ENCODE measurements at regions not wholly inside any gene's neighbourhood (a gene's known extent, or its start where the extent isn't known, plus 50 kb on each side); places are given as distances from the start of the nearest gene placed in this dataset.
"Not testable (repeated sequence)": the region's sequence is repeated elsewhere in the genome, so short reads cannot be mapped to it uniquely, and the experiment has no call there.

- TF ChIP-seq, protein P1, sequence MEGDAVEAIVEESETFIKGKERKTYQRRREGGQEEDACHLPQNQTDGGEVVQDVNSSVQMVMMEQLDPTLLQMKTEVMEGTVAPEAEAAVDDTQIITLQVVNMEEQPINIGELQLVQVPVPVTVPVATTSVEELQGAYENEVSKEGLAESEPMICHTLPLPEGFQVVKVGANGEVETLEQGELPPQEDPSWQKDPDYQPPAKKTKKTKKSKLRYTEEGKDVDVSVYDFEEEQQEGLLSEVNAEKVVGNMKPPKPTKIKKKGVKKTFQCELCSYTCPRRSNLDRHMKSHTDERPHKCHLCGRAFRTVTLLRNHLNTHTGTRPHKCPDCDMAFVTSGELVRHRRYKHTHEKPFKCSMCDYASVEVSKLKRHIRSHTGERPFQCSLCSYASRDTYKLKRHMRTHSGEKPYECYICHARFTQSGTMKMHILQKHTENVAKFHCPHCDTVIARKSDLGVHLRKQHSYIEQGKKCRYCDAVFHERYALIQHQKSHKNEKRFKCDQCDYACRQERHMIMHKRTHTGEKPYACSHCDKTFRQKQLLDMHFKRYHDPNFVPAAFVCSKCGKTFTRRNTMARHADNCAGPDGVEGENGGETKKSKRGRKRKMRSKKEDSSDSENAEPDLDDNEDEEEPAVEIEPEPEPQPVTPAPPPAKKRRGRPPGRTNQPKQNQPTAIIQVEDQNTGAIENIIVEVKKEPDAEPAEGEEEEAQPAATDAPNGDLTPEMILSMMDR (IDR thresholded peaks at IDR 0.05; ENCODE audit: control extremely low read depth, extremely low read depth, low read depth, missing control alignments): no peak
- ChIA-PET POLR2A (no interaction called here), CTCF (interaction anchor here (1.2 kb wide), 1 partner anchor 9 kb away, joined by 3 read pairs; no protein-coding TSS in a partner anchor)
- no peak for DNase-seq (ENCODE audit: extremely low spot score)
Measured at GRCh38 chr6:3618642-3619041, 132.9 kb downstream of the PXDC1 start.

DNA sequence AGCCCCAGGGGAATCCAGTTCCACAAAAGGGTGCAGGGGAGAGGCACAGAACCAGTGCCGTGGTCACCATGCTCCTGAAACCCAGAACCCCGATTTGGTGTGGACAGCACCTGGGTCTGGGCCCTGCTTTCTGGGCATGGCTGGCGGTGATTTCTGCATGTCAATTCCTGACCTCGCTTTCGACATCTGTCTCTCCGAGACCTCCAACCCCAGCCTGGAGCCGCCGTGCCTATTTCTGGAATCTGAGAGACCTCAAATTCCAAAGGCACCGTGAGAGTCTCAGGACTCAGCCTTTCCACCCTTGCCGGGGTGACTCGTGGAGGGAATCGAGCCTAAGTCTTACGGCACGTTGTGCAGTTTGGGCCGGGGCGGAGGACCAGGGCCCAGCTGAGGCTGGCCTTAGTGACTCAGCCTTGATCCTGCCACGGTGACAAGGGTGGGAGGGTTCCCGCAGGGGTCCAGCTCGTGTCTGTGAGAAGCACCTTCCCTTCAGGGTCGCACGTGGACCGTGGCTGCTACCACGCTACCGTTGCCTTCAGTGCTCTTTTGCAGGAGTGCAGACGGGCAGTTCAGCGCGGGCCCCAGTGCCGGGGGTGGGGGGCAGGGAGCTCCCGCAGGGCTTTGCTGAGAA, 133.7 kb downstream of the PXDC1 start:
- DNase-seq (ENCODE audit: extremely low spot score): no peak
- POLR2A ChIA-PET: no interaction called here
- CTCF ChIA-PET: no interaction called here
- TF ChIP-seq, protein P1 (IDR thresholded peaks at IDR 0.05; ENCODE audit: control extremely low read depth, extremely low read depth, low read depth, missing control alignments): no peak

DNA sequence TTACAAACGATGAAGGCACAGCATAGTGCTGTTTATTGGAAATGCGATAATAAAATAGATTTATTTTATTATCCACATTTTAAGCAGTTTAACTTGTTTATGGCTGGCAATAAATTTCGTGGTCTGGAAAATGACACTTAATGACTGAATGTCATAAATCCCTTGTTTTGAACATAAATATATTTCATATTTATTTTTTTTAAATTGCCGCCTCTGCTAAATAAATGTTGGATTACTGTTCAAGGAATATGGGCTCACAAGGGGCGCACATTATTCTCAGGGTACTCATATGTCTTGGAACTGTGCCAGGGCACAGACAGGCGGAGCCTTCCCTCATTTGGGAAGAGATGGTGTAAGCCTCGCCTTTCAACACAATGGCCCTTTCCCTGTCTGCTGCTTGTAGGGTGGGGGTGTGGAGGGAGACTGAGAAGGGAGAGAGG, 134.3 kb downstream of the PXDC1 start:
- CTCF ChIA-PET: no interaction called here
- no peak for DNase-seq (ENCODE audit: extremely low spot score)
- POLR2A ChIA-PET: no interaction called here

GRCh38 chr6:3616565-3617176, 134.8 kb downstream of the PXDC1 start:
- CTCF ChIA-PET: no interaction called here
- POLR2A ChIA-PET: no interaction called here
- no peak for DNase-seq (ENCODE audit: extremely low spot score)
- TF ChIP-seq, protein P1 (IDR thresholded peaks at IDR 0.05; ENCODE audit: control extremely low read depth, extremely low read depth, low read depth, missing control alignments): no peak

More for the DNA sequence above, 134.3 kb downstream of the PXDC1 start:
- TF ChIP-seq, protein P1 (IDR thresholded peaks at IDR 0.05; ENCODE audit: control extremely low read depth, extremely low read depth, low read depth, missing control alignments): no peak

DNA sequence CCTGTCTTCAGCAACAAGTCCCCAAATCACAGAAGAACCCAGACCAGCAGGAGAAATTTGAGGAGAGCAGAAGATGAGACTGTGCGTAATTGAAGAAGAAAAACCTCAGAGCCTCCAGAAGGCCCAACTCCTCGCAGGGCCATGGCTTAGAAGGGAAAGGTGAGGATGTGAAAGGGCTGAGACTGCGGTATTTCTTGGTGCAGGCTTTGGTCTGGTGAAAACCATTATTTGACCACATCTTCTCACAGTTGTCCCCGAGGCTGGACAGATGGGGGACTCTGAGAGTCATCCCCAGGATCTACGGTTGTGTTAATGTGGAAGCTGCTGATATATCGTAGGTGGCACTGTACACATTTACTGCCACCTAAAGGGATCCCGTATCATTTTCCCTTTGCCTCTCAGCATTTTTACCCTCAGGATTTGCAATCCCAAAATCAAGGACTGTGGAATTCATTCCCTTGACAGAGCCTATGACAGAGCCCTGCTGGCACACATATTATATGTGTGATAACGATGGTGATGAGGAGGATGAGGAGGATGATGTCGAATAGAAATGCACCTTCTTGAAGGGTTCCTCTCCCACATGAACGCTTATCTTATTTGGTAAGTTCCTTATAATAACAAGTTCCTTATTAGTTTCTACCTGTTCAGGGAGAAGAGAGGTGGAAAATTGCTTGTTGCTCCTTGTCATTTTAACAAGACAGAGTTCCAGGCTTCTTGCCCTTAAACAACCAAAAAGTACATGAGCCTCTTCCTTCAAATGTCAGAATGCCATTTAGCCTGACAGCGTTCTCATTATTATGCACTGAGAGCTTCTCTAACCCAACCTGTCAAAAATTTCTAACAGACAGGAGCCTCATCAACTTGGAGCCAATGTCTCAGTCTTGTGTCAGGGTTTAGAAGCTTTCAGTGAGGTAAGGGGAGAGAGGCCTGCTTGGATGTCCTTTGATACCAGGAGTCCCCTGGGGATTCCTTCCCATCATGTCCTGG, 135.8 kb downstream of the PXDC1 start:
- TF ChIP-seq, protein P1 (IDR thresholded peaks at IDR 0.05; ENCODE audit: control extremely low read depth, extremely low read depth, low read depth, missing control alignments): no peak
- no peak for DNase-seq (ENCODE audit: extremely low spot score)
- ChIA-PET CTCF (no interaction called here), POLR2A (no interaction called here)

- CTCF ChIA-PET: no interaction called here
- DNase-seq (ENCODE audit: extremely low spot score): no peak
Measured at GRCh38 chr6:3614918-3615317, 136.6 kb downstream of the PXDC1 start.

GRCh38 chr6:3613565-3613964, 137.9 kb downstream of the PXDC1 start:
- DNase-seq (ENCODE audit: extremely low spot score); CTCF ChIA-PET; POLR2A ChIA-PET: not testable (repeated sequence)

More at GRCh38 chr6:3614918-3615317, 136.6 kb downstream of the PXDC1 start:
- POLR2A ChIA-PET: no interaction called here
- TF ChIP-seq, protein P1 (IDR thresholded peaks at IDR 0.05; ENCODE audit: control extremely low read depth, extremely low read depth, low read depth, missing control alignments): no peak
